NCI-H1930 (cell line): ENCODE measurements at regions not wholly inside any gene's neighbourhood (a gene's known extent, or its start where the extent isn't known, plus 50 kb on each side); places are given as distances from the start of the nearest gene placed in this dataset.

Source experiments
- DNase-seq, 2 experiments: peaks; one replicate each; lab custom pipeline; 2025; lab: John Stamatoyannopoulos, UW

GRCh38 chr17:6325051-6325450, 109.9 kb downstream of the AIPL1 start:
- DNase-seq, result no peak

GRCh38 chr17:6323626-6324356, 111.1 kb downstream of the AIPL1 start:
- no peak for DNase-seq

GRCh38 chr17:6322316-6322715, 112.6 kb downstream of the AIPL1 start:
- no peak for DNase-seq

GRCh38 chr17:6314311-6314710, 120.6 kb downstream of the AIPL1 start:
- DNase-seq, result no peak

DNA sequence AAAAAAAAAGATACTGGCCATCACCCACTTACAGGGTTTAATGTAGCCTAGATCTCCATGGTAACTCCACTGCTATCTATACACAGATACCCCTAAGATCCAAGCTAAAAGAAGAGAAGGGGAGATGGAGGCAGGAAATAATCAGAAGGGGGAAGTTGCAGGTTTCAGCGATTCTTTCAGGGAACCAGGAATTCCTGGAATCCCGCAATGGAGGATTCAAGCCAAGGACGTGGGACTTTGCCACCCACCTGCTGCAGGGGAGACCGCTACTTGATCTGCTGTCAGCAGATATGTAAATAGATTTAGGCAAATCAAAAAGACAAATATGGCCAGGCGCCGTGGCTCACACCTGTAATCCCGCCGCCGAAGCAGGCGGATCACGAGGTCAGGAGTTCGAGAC, 121.1 kb downstream of the AIPL1 start:
- no peak for DNase-seq

DNA sequence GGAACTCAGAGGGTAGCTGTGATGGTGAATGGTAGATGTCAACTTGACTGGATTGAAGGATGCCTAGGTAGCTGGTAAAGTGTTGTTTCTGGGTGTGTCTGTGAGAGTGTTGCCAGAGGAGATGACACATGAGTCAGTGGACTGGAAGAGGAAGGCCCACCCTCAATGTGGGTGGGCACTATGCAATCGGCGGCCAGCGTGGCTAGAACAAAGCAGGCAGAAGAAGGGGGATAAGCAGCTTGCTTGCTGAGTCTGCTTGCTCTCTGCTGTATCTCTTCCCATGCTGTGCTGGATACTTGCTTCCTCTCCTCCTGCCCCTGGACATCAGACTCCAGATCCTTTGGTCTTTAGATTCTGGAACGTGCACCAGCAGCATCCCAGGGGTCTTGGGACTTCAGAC, 128.1 kb downstream of the AIPL1 start:
- no peak for DNase-seq

GRCh38 chr17:6305613-6306360, 129.1 kb downstream of the AIPL1 start:
- no peak for DNase-seq

DNA sequence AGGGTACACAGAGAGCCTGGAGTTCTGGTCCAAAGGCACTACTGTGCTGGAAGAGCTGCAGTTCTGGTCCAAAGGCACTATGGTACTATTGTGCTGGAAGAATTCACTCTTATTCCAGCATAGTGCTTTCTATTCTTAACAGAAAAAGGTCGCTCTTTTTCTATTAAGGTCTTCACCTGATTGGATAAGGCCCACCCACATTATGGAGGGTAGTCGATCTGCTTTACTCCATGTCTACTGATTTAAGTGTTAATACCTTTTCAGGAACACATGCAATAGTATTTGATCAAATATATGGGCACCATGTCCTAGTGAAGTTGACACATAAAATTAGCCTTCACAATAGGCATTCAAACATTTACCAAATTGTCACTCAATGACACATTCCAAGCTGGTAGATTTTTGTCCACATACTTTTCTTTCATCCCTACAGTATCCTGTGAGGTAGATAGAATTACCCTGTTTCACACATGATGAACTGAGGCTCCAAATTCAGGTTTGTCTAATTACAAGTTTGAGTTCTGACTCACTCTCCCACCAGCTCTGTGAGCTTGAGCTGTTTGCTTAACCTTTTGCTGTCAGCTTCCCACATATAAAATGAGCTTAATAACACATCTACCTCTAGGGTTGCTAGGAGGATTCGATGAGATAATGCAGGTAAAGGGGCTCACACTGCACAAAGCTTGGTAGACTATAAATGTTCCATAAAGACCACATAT, 129.9 kb downstream of the AIPL1 start:
- no peak for DNase-seq

- DNase-seq, result no peak
These were observed 131.3 kb downstream of the AIPL1 start for GRCh38 chr17:6303664-6304063.

DNA sequence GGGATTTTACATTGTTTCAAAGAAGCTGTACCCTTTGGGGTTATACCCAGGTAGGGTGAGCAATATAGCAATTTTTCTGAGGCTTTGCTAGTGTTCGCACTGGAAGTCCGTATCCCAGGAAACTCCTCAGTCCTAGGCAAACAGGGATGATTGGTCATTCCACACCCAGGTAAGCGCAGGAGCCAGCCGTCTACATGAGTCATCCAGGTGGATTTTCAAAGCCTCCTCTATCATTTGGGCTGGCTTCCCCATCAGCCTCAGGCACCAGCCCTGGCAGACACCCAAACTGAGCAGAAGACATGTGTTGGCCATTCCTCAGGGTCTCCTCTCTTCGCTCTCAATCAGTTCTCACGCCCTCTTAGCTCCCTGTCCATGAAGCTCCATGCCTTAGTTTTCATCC, 135.6 kb downstream of the AIPL1 start:
- no peak for DNase-seq

DNA sequence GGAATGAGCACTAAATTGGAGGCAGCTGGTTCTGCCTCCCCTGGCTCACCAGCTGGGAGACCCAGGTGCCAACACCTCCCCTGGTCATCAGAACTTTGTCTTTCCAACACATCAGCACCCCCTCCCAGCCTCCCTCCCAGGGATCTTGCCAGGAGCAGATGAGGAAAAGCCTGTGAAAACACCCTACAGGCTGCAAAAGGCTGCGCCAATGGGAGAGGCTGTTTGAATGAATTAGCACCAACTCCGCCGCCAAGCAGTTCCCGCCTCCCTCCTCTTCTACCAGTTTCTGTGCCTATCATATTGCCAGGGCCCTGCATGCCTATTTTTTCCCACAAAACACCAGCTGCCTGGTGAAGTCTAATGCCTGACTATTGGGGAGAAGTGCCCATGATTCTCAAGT, 137.0 kb downstream of the AIPL1 start:
- no peak for DNase-seq

GRCh38 chr17:6297119-6297518, 137.8 kb downstream of the AIPL1 start:
- no peak for DNase-seq

DNA sequence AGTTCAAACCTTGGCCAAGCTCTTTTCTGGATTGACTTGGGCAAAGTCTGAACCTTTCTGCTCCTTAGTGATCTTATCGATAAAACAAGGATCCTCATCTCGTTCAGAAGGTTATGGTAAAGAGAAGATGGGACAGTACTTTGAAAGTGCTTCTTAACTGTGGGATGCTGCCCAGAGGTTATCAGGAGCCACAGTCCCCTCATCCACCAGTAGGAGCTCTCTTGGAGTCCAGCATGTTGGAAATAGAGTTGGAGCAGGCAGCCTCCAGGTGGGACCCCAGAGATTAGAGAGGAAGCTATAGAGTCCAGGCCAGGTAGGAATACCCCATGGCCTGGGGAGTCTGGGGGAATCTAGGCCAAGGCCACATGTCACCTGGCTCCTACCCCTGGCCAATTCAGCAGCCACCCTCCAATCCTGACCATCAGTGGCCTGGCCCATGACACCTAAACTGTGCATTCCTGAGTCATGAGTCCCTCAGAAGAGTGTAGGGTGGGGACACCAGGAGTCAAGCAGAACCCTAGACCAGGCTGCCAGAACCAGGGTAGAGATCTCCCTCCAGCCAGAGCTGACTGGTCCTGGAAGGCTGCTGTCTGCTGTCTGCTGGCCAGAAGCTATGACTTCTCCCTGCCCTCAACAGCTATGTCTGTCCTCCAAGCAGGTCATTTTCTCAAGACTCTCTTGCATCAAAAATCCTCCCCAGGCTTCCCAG, 144.3 kb downstream of the AIPL1 start:
- no peak for DNase-seq

GRCh38 chr17:6286233-6286632, 148.7 kb downstream of the AIPL1 start:
- peak in 1 of 2 experiments; percentile 7 for DNase-seq

- no peak for DNase-seq
These were observed 149.4 kb downstream of the AIPL1 start for GRCh38 chr17:6285486-6285885.

DNA sequence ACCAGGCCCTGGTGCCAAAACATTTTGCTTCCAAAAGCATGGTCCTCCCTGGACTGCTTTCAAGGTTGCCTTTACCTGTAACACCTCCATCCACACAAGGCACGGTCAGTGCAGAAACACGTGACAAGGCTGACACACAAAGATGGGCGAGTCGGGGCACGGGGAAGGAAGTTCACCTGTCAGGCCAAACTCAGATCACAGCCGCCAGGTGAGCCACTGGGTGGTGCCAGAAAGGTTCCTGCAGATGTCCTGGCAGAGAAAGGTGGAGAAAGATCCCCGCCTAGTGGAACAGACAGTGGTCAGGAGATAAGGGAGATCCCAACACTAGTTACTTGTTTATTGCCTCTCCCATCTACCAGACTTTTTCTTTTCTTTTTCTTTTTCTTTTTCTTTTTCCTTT, 155.3 kb downstream of the AIPL1 start:
- DNase-seq, result peak in 1 of 2 experiments; percentile 21

DNA sequence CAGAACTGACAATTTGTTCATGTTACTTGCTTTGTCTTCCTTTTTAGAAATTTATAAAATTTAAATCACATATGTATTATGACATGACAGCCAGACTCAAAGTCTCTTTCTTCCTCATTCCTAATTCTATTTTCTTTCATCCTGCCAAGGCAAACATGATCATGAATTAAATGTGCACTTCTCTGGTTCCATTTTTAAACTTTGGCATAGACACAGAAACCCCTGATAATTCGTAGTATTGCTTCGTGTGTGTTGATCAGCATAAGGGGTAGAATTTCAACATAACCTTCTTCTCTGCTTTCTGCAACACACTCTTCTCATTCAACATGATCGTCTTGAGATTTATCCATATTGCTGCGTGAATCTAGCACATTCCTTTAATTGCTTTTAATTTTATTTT, 156.5 kb downstream of the AIPL1 start:
- DNase-seq, result no peak

DNA sequence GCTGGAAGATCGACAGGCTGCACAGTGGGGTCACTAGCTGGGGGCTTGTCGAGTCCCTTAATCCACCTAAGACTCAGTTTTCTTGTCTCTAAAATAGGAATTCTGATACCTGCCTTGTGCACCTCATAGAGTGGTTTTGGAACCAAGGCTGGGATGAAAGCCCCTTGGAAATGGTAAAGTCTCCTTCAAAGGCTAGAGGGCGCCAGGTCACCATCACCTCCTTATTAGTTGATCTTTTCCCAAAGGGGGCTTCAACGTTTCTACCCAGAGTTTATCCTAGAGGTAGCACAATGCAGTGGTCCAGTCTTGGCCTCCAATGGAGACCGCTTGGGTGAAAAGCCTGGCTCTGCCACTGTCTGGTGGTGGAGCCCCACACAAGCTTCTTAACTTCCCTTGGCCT, 158.2 kb downstream of the AIPL1 start:
- DNase-seq, result no peak

DNA sequence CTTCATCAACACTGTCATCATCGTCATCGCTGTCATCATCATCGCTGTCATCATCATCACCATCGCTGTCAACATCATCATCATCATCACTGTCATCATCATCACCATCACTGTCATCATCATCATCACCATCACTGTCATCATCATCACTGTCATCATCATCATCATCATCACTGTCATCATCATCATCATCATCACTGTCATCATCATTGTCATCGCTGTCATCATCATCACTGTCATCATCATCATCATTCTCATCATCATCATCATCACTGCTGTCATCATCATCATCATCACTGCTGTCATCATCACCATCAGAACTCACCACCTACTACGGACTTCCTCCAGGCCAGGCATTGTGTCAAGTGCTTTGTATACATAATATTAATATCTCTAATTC, 160.6 kb downstream of the AIPL1 start:
- DNase-seq, result no peak

DNA sequence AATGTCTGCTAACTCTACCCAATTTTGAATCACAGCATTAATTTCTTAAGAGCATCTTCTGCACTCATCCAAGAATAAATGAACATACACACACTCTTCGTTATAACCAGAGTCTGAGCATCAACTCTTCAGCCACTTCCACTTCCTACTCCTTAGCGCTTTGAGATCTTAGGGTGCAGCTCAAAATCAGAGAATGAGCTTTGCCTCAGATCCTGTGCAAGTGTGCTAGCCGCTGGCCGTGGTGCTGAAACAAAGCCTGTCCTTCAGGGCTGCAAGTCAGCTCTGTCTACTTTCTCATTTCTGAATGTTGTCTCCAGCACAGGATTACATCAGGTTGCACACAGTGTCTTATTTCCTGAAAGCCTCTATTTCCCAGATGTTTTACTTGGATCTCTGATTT, 165.4 kb downstream of the AIPL1 start:
- no peak for DNase-seq

- no peak for DNase-seq
These were observed 173.5 kb downstream of the AIPL1 start for GRCh38 chr17:6261466-6261865.

DNA sequence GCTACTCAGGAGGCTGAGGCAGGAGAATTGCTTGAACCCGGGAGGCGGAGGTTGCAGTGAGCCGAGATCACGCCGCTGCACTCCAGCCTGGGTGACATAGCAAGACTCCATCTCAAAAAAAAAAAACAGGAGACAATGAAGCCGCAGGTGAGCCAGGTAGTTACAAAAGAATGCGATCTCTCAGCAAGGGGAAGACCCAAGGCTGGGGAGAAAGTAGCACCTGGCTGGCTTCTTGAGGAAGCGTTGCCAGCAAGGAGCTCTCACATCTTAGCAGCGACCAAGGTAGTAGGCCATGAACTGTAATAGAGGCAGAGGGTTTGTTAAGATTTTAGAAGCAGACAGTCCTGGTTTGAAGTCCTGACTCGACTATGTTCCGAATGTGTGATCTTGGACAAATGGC, 175.0 kb downstream of the AIPL1 start:
- DNase-seq, result no peak
